Vagina (tissue), 2 donors: ENCODE measurements at regions not wholly inside any gene's neighbourhood (a gene's known extent, or its start where the extent isn't known, plus 50 kb on each side); places are given as distances from the start of the nearest gene placed in this dataset.

Experiments
- DNase-seq, 2 donors: peaks; one replicate each; pipeline ENCODE4 v3.0.0-alpha.2; 2017; ENCODE audit errors: extremely low spot score in 2 of 2
- H3K27ac ChIP-seq: fragments of 200-600 bp; sonication (generic); one replicate; pipeline ENCODE4 v1.5.1; 2019
- H3K27me3 ChIP-seq: fragments of 200-600 bp; sonication (generic); one replicate; pipeline ENCODE4 v1.5.1; 2019
- H3K36me3 ChIP-seq, 2 donors: fragments of 200-600 bp; sonication (generic); one replicate each; pipeline ENCODE4 v1.5.1; 2017 to 2019
- H3K4me1 ChIP-seq: fragments of 200-600 bp; sonication (generic); one replicate; pipeline ENCODE4 v1.5.1; 2019
- H3K4me3 ChIP-seq, 2 donors: fragments of 200-600 bp; sonication (generic); 1 replicate in 1 of 2; 2 replicates in 1 of 2; pipeline ENCODE4 v1.5.1; 2016 to 2019
- H3K9me3 ChIP-seq: fragments of 200-600 bp; sonication (generic); one replicate; pipeline ENCODE4 v1.5.1; 2019
- CTCF ChIP-seq, 3 experiments: fragments of 450-650 bp in 2 of 3; fragments of 200-600 bp in 1 of 3; sonication (generic) in 1 of 3; IDR thresholded peaks; one replicate each; pipeline ENCODE4 v1.5.1; 2017 to 2019; ENCODE audit warnings: antibody characterized with exemption in 3 of 3, mild to moderate bottlenecking in 2 of 3, moderate library complexity in 2 of 3
- POLR2A ChIP-seq, 2 donors: fragments of 450-650 bp; IDR thresholded peaks; one replicate each; pipeline ENCODE4 v1.6.1; 2017; ENCODE audit warnings: antibody characterized with exemption in 2 of 2, mild to moderate bottlenecking in 2 of 2, moderate library complexity in 2 of 2
- POLR2AphosphoS5 ChIP-seq, 2 donors: sonication (generic); formaldehyde crosslinking; IDR thresholded peaks; one replicate each; pipeline ENCODE4 v1.9.0; 2017; ENCODE audit warnings: antibody characterized with exemption in 2 of 2, mild to moderate bottlenecking in 2 of 2, low read depth in 1 of 2; ENCODE audit not compliant: insufficient read depth in 1 of 2
- intact Hi-C: fragments of 100-400 bp; cut with DNase I; formaldehyde crosslinking; loops from one replicate; pipeline ENCODE4 v1.15.1; 2023

- TF ChIP-seq POLR2AphosphoS5 (IDR thresholded peaks at IDR 0.05; ENCODE audit: insufficient read depth in 1 of 2, low read depth in 1 of 2) (no peak), POLR2A (IDR thresholded peaks at IDR 0.05) (no peak), CTCF (IDR thresholded peaks at IDR 0.05) (no peak)
- Histone ChIP-seq H3K9me3 (no peaks in the 10 kb centered on the region), H3K27ac (no peak overlapping the region), H3K36me3 (no peaks in the 10 kb centered on the region), H3K4me1 (peaks cover 6% of the 10 kb centered on the region), H3K27me3 (no peaks in the 10 kb centered on the region), H3K4me3 (no peak overlapping the region)
- no peak for DNase-seq
- intact Hi-C loops: no loop called here
Measured at GRCh38 chr15:31605467-31605931, 278.9 kb downstream of the KLF13 start.

GRCh38 chr15:31606194-31606669 is 279.6 kb downstream of the KLF13 start:
- no peaks in the 10 kb centered on the region for H3K36me3 ChIP-seq
- intact Hi-C loops: no loop called here
- no peak for TF ChIP-seq POLR2AphosphoS5 (IDR thresholded peaks at IDR 0.05; ENCODE audit: insufficient read depth in 1 of 2, low read depth in 1 of 2)
- TF ChIP-seq POLR2A (IDR thresholded peaks at IDR 0.05): no peak
- no peak for TF ChIP-seq CTCF (IDR thresholded peaks at IDR 0.05)
- no peak for DNase-seq
- no peaks in the 10 kb centered on the region for H3K27me3 ChIP-seq
- H3K27ac ChIP-seq: no peak overlapping the region
- H3K9me3 ChIP-seq: no peaks in the 10 kb centered on the region
- peaks cover 6% of the 10 kb centered on the region for H3K4me1 ChIP-seq
- H3K4me3 ChIP-seq: no peak overlapping the region

- no peak for DNase-seq
- no peak for TF ChIP-seq POLR2AphosphoS5 (IDR thresholded peaks at IDR 0.05; ENCODE audit: insufficient read depth in 1 of 2, low read depth in 1 of 2)
- Histone ChIP-seq H3K4me3 (no peak overlapping the region), H3K4me1 (peaks cover 6% of the 10 kb centered on the region), H3K27ac (no peak overlapping the region), H3K27me3 (no peaks in the 10 kb centered on the region), H3K9me3 (no peaks in the 10 kb centered on the region), H3K36me3 (no peaks in the 10 kb centered on the region)
- intact Hi-C loops: no loop called here
Measured at GRCh38 chr15:31606931-31607497, 280.4 kb downstream of the KLF13 start.

GRCh38 chr15:31607656-31608055 is 281.0 kb downstream of the KLF13 start:
- Histone ChIP-seq H3K27ac (no peak overlapping the region), H3K9me3 (no peaks in the 10 kb centered on the region), H3K4me1 (peaks cover 6% of the 10 kb centered on the region), H3K36me3 (no peaks in the 10 kb centered on the region), H3K4me3 (no peak overlapping the region), H3K27me3 (no peaks in the 10 kb centered on the region)
- no peak for DNase-seq
- intact Hi-C loops: no loop called here
- no peak for TF ChIP-seq POLR2A (IDR thresholded peaks at IDR 0.05)
- TF ChIP-seq CTCF (IDR thresholded peaks at IDR 0.05): no peak
- no peak for TF ChIP-seq POLR2AphosphoS5 (IDR thresholded peaks at IDR 0.05; ENCODE audit: insufficient read depth in 1 of 2, low read depth in 1 of 2)

GRCh38 chr15:31609258-31609681 is 282.6 kb downstream of the KLF13 start:
- no peaks in the 10 kb centered on the region for H3K36me3 ChIP-seq
- DNase-seq: no peak
- H3K4me3 ChIP-seq: no peak overlapping the region
- no peak overlapping the region for H3K27ac ChIP-seq
- peaks cover 6% of the 10 kb centered on the region for H3K4me1 ChIP-seq
- intact Hi-C loops: no loop called here
- TF ChIP-seq POLR2AphosphoS5 (IDR thresholded peaks at IDR 0.05; ENCODE audit: insufficient read depth in 1 of 2, low read depth in 1 of 2) (no peak), POLR2A (IDR thresholded peaks at IDR 0.05) (no peak), CTCF (IDR thresholded peaks at IDR 0.05) (no peak)
- no peaks in the 10 kb centered on the region for H3K9me3 ChIP-seq
- no peaks in the 10 kb centered on the region for H3K27me3 ChIP-seq
